NCI-H1105 treated with DMSO at 0.1 percent for 48 hours (cell line): ENCODE measurements at regions not wholly inside any gene's neighbourhood (a gene's known extent, or its start where the extent isn't known, plus 50 kb on each side); places are given as distances from the start of the nearest gene placed in this dataset.

Experiments
- DNase-seq: peaks from one replicate; lab custom pipeline; 2025; lab: John Stamatoyannopoulos, UW

GRCh38 chr16:63241497-63242028 lies 1205.3 kb upstream of the CDH8 start:
- no peak for DNase-seq

GRCh38 chr16:63239065-63239570 lies 1202.9 kb upstream of the CDH8 start:
- no peak for DNase-seq

DNA sequence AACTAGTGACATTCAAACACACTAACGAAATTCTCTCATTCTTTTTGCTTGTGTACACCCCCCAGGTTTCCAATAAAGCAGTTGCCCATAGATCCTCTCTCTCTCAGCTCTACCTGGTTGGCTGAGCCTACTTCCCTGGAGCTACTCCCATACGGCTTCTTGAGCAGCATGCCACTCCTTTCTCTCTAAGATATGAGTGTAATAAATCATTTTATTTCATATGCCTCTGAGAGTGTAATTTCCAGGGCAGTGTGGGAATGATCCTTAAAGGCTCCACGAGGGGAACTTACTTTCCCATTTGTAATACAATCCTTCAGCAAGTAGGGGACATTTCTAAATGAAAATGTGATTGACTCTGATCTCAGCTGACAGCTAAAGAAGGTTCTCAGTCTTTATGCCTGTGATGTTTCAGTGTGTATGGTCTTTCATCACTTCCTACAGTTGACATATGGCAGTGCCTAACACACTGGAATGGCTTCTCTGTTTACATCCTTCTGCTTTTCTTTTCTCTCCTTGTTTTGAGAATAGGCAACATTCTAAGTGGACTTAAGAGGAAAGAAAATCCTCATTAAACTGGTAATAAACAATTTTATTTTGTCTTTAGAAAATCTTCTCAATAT lies 1194.3 kb upstream of the CDH8 start:
- no peak for DNase-seq

DNA sequence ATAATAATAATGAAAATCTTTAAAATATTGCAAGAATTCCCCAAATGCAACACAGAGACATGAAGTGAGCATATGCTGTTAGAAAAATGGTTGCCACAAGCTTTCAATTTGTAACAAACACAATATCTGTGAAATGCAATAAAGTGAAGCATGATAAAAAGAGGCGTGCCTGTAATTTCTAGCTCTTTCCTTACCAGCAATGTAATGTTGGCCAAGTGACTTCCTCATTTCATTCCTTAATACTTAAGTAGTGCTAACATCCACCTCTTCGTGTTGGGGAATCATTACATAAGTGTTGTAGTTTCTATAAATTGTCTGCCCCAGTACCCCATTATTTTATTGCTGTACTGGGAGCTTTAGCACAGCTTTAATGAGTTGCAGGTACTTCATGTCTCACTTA lies 1192.0 kb upstream of the CDH8 start:
- no peak for DNase-seq

- DNase-seq: no peak
Measured at GRCh38 chr16:63223851-63224250, 1187.6 kb upstream of the CDH8 start.

GRCh38 chr16:63216696-63217423 lies 1180.6 kb upstream of the CDH8 start:
- DNase-seq: no peak

DNA sequence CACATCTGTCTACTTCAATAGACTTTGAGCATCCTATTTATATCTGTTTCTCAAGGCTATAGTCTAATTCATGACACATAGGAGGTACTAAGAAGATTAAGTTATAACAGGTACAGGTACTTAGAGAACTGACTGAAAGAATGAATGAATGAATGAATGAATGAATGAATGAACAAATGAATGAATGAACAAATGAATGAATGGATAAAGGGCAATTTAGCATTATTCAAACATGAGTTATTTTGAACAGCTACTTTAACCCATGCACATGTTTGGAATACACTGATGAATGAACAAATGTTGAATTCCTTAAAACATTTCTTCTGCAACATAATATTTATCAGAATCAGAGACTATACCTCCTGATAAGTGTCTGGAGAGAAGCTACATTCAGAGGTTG lies 1165.6 kb upstream of the CDH8 start:
- no peak for DNase-seq

DNA sequence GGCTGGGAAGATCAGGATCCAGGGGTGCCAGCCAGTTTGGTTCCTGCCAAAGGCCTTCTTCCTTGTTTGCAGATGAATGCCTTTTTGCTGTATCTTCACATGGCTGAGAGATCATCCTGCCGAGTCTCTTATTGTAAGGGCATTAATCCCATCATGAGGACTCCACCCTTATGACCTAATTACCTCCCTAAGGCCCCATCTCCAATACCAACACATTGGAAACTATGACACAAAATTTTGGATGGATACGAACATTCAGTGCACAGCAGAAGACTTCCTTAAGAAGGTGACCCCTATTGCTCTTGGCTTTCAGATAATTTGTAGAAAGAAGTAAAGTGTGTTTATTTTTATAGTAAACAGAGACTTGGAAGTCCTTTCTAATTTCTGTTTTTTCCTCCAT lies 1164.7 kb upstream of the CDH8 start:
- no peak for DNase-seq

DNA sequence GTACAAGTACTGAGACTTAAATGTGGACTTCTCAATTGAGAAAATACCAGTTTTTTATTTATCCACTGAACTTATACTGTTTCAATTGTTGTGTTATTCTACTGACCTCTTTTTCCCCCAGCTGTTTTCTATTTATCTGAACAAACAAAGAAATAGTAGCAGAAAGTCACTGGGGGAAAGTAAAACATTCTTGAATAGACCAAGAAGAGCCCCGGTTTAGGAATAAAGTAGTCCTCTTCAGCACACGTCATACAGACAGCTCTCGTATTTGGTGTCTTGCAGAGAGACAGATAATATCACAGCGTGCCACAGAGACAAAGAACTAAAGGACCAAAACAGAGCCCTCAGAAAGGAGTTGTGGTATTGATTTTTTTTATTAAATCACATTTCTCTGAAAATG lies 1159.1 kb upstream of the CDH8 start:
- DNase-seq: no peak

- no peak for DNase-seq
Measured at GRCh38 chr16:63192980-63193379, 1156.7 kb upstream of the CDH8 start.

DNA sequence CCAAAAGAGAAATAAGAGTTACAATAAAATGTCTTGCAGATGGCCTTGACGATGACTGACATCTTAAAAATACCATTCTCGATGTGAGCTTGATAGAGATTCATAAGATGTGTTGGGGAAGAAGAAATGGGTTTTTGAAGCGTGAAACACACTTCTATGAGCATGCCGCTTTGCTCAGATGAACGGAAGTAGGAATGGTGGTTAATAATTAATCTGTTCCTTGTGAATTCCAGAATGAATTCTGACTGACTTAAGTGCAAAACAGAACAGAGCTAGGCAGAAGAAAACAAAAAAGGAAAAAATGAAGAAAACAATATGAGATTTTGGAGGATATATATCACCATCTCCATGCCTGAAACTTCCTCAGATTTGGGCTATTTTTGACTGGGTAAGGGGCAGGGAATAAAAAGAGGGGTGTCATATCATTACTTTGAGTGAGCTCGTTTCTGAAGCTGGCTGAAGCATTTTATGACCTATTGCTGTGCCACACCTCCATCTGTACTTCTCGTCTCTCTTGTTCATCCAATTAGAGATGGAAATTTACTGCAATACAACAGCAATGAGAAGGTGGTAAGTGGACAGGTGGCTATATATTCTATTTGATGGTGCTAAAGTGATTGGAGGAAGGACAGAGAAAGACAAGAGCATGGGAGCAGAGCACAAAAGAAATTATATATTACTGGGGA lies 1152.0 kb upstream of the CDH8 start:
- DNase-seq: no peak

DNA sequence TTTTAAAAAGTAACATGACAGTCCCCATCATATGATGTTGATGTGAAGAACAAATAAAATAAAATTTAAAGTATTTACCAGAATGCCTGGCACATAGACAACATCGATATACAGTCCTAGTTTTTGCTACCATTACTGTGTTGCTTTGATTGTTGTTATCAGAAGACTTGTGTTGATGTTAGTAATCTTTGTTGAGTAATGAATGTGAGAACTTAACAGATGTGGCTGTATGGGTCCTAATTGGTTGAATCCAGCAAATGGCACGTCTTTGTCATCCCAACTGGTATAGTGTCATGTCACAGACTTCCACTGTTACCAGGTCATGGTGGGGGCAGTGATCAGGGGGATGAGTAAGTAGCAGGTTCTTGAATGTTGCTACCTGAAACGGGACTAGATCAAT lies 1151.4 kb upstream of the CDH8 start:
- no peak for DNase-seq

- DNase-seq: no peak
Measured at GRCh38 chr16:63185235-63185780, 1149.1 kb upstream of the CDH8 start.

DNA sequence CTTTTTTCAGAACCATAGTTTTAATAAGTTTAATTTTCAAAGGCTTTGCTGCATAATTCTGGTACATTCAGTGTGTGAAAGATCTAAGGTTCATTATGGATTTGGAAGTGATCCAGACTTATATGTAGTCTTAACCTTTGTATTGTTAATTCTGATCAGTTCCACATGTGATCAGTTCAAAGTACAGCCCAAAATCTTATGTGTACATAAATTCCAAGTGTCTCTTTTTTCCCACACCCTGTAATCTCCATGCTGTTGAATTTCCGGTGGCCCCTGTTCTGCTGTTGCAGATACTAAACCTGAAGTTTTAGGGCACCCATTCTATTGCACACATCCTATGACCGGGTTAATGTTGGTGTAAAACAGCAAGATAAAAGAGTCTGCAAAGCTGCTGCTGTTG lies 1147.5 kb upstream of the CDH8 start:
- no peak for DNase-seq

GRCh38 chr16:63175313-63175712 lies 1139.1 kb upstream of the CDH8 start:
- no peak for DNase-seq

- DNase-seq: no peak
Measured at GRCh38 chr16:63174801-63175200, 1138.6 kb upstream of the CDH8 start.

DNA sequence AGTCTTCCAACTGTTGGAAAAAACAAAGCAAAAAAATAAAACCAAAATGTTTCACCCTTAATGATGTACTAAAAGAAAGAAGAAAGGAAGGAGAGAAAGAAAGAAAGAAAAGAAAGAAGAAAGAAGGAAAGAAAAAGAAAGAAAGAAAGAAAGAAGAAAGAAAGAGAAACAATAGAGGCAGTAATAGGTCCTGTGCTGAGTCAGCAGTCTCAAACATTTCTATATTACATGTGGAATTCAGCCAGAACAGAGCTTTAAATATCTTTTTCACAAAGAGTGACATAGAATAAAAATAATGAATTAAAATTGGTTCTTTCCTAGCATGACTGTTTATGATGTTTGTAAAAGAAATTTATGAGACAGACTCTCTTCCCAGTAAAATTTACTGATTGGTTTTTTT lies 1135.3 kb upstream of the CDH8 start:
- no peak for DNase-seq

DNA sequence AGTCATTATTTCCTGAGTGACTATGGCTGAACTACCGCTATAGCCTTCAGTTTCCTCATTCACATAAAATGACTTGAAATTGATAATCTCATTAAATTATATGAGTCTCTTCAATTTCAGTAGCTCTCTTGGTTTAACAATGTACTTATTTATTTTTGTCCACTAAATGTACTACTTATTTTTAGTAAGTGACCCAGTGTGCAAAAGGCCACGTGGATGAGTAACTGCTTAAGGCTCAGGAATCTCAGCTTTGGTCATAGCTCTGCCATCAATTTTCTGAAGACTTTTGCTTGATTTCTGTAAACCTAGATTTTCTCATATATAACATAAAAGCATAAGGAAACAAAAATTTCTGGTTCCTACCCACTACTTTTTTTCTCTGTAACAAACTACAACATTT lies 1132.9 kb upstream of the CDH8 start:
- no peak for DNase-seq

GRCh38 chr16:63157818-63158217 lies 1121.6 kb upstream of the CDH8 start:
- no peak for DNase-seq

DNA sequence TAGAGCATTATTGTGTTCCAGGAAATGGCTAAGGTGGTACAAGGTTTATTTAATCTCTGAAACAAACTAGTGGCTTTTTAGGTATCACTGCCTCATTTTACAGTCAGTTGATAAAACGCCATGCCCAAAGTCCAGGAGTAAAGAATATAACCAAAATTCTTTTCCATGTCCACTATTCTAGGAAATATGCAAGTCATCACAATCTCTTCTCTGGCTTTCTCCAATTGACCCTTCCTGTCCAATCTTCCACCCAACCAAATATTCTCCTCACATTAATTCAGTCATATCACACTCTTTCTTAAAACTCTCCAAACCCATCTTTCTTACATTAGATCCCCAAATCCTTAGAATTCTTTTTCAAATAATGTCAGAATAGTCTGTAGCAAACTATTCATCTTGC lies 1110.0 kb upstream of the CDH8 start:
- no peak for DNase-seq

DNA sequence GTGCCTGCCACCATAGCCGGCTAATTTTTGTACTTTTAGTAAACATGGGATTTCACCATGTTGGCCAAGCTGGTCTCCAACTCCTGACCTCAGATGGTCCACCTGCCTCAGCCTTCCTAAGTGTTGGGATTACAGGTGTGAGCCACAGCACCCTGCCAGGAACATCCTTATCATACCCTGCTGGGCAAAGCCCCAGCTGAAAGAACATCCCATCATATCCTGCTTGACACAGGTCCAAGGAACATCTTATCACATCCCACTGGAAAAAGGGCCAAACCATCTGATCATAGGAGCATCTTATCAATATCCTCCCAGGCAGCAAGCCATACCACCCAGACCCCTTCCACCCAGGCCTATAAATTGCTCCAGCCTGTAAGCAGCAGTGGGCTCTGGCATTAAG lies 1109.2 kb upstream of the CDH8 start:
- DNase-seq: no peak

DNA sequence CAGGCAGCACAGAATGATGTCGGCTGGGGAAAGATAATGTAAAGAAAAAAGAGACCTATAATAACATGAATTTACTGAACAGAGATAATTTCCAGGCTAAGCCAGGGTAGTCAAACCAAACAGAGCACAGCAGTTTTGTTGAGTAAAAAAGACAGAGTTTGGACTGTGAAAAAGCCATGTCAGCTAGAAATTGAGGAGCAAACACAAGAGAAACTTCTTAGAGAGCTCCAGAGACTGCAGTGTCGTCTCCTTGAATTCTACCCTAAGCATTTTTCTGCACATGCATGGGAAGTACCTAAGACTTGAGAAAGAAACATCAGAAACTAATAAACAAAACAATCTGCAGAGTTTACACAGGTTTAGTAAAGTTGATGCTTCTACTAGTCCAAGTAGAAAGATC lies 1098.8 kb upstream of the CDH8 start:
- DNase-seq: no peak

- DNase-seq: no peak
Measured at GRCh38 chr16:63131503-63131902, 1095.3 kb upstream of the CDH8 start.
